Ectodermal cell (in vitro differentiated cells): ENCODE measurements at regions not wholly inside any gene's neighbourhood (a gene's known extent, or its start where the extent isn't known, plus 50 kb on each side); places are given as distances from the start of the nearest gene placed in this dataset.

ENCODE experiments used
- H3K27ac ChIP-seq: 2 replicates; pipeline ENCODE4 v1.7.0; 2013; ENCODE audit warnings: mild to moderate bottlenecking, low read depth, low read length; ENCODE audit not compliant: insufficient read depth, poor library complexity, severe bottlenecking
- H3K27me3 ChIP-seq: 2 replicates; pipeline ENCODE4 v1.7.0; 2013; ENCODE audit warnings: mild to moderate bottlenecking, low read length; ENCODE audit not compliant: insufficient read depth, control insufficient read depth, poor library complexity, severe bottlenecking
- H3K36me3 ChIP-seq: one replicate; pipeline ENCODE4 v1.7.0; 2013; ENCODE audit warnings: low read length; ENCODE audit not compliant: control insufficient read depth, insufficient read depth
- H3K4me1 ChIP-seq: one replicate; pipeline ENCODE4 v1.7.0; 2013; ENCODE audit warnings: low read length; ENCODE audit not compliant: control insufficient read depth, insufficient read depth
- H3K4me3 ChIP-seq: 2 replicates; pipeline ENCODE4 v1.7.0; 2013; ENCODE audit warnings: low read depth, low read length, control low read depth; ENCODE audit not compliant: insufficient read depth
- H3K9me3 ChIP-seq: 2 replicates; pipeline ENCODE4 v1.7.0; 2013; ENCODE audit warnings: mild to moderate bottlenecking, low read length, moderate library complexity; ENCODE audit not compliant: control insufficient read depth
- WGBS, 2 experiments: methylation state at CpG; one replicate each; pipeline ENCODE4 v1.1.7; 2013; ENCODE audit warnings: missing lambda C conversion rate in 2 of 2; 5-methylcytosine and 5-hydroxymethylcytosine counted together

- WGBS, 2 experiments: 90 to 92% methylated on average over 1 of the region's 2 CpGs
- no peak overlapping the region for H3K4me3 ChIP-seq
These were observed 499.5 kb upstream of the KLF12 start for GRCh38 chr13:74633734-74634133.

GRCh38 chr13:74629985-74630384 is 495.8 kb upstream of the KLF12 start:
- WGBS, 2 experiments: 95 to 96% methylated on average over 3 of the region's 3 CpGs
- no peaks in the 10 kb centered on the region for H3K9me3 ChIP-seq
- H3K27me3 ChIP-seq: no peaks in the 10 kb centered on the region
- H3K36me3 ChIP-seq: no peaks in the 10 kb centered on the region
- H3K4me3 ChIP-seq: no peak overlapping the region
- no peak overlapping the region for H3K27ac ChIP-seq
- no peaks in the 10 kb centered on the region for H3K4me1 ChIP-seq

More at GRCh38 chr13:74633734-74634133, 499.5 kb upstream of the KLF12 start:
- Histone ChIP-seq H3K4me1 (no peaks in the 10 kb centered on the region), H3K36me3 (no peaks in the 10 kb centered on the region), H3K9me3 (no peaks in the 10 kb centered on the region), H3K27ac (no peak overlapping the region), H3K27me3 (no peaks in the 10 kb centered on the region)

- Histone ChIP-seq H3K27ac (no peak overlapping the region), H3K4me3 (no peak overlapping the region), H3K4me1 (no peaks in the 10 kb centered on the region), H3K27me3 (no peaks in the 10 kb centered on the region), H3K9me3 (no peaks in the 10 kb centered on the region), H3K36me3 (no peaks in the 10 kb centered on the region)
- 100% methylated on average over 1 of the region's 1 CpG; no CpG with 5 or more reads in 1 of the 2 experiments for whole genome bisulfite sequencing, 2 experiments
These were observed 491.3 kb upstream of the KLF12 start for GRCh38 chr13:74625541-74625940.

- WGBS, 2 experiments: 93 to 100% methylated on average over 1 of the region's 1 CpG
- H3K27ac ChIP-seq: no peak overlapping the region
- H3K9me3 ChIP-seq: no peaks in the 10 kb centered on the region
- no peaks in the 10 kb centered on the region for H3K4me1 ChIP-seq
- H3K4me3 ChIP-seq: no peak overlapping the region
- H3K27me3 ChIP-seq: no peaks in the 10 kb centered on the region
- no peaks in the 10 kb centered on the region for H3K36me3 ChIP-seq
These were observed 489.6 kb upstream of the KLF12 start for GRCh38 chr13:74623761-74624160.

GRCh38 chr13:74622284-74622683 is 488.1 kb upstream of the KLF12 start:
- no peaks in the 10 kb centered on the region for H3K27me3 ChIP-seq
- H3K27ac ChIP-seq: no peak overlapping the region
- H3K4me1 ChIP-seq: no peaks in the 10 kb centered on the region
- no peaks in the 10 kb centered on the region for H3K36me3 ChIP-seq
- H3K4me3 ChIP-seq: no peak overlapping the region
- H3K9me3 ChIP-seq: no peaks in the 10 kb centered on the region
- 89 to 90% methylated on average over 1 of the region's 1 CpG for WGBS, 2 experiments

GRCh38 chr13:74620711-74621110 is 486.5 kb upstream of the KLF12 start:
- H3K27ac ChIP-seq: no peak overlapping the region
- H3K27me3 ChIP-seq: no peaks in the 10 kb centered on the region
- H3K36me3 ChIP-seq: no peaks in the 10 kb centered on the region
- no peak overlapping the region for H3K4me3 ChIP-seq
- no peaks in the 10 kb centered on the region for H3K9me3 ChIP-seq
- 47 to 48% methylated on average over 2 of the region's 2 CpGs for WGBS, 2 experiments
- no peaks in the 10 kb centered on the region for H3K4me1 ChIP-seq

GRCh38 chr13:74620308-74620707 is 486.1 kb upstream of the KLF12 start:
- Histone ChIP-seq H3K4me3 (no peak overlapping the region), H3K4me1 (no peaks in the 10 kb centered on the region), H3K27me3 (no peaks in the 10 kb centered on the region), H3K27ac (no peak overlapping the region), H3K36me3 (no peaks in the 10 kb centered on the region), H3K9me3 (no peaks in the 10 kb centered on the region)
- whole genome bisulfite sequencing, 2 experiments: 84 to 90% methylated on average over 4 of the region's 4 CpGs

- no peaks in the 10 kb centered on the region for H3K36me3 ChIP-seq
- H3K9me3 ChIP-seq: no peaks in the 10 kb centered on the region
- H3K27ac ChIP-seq: no peak overlapping the region
- H3K4me3 ChIP-seq: no peak overlapping the region
- H3K27me3 ChIP-seq: no peaks in the 10 kb centered on the region
- H3K4me1 ChIP-seq: no peaks in the 10 kb centered on the region
- 98% methylated on average over 3 of the region's 3 CpGs for WGBS, 2 experiments
These were observed 463.3 kb upstream of the KLF12 start for GRCh38 chr13:74597526-74597925.

- H3K27me3 ChIP-seq: no peaks in the 10 kb centered on the region
- no peaks in the 10 kb centered on the region for H3K4me1 ChIP-seq
- H3K27ac ChIP-seq: no peak overlapping the region
- WGBS, 2 experiments: 53 to 65% methylated on average over 3 to 5 of the region's 5 CpGs
- no peaks in the 10 kb centered on the region for H3K9me3 ChIP-seq
- H3K4me3 ChIP-seq: no peak overlapping the region
- H3K36me3 ChIP-seq: no peaks in the 10 kb centered on the region
These were observed 462.5 kb upstream of the KLF12 start for GRCh38 chr13:74596691-74597090.

GRCh38 chr13:74593688-74594087 is 459.5 kb upstream of the KLF12 start:
- Histone ChIP-seq H3K9me3 (no peaks in the 10 kb centered on the region), H3K4me1 (no peaks in the 10 kb centered on the region), H3K27ac (no peak overlapping the region), H3K27me3 (no peaks in the 10 kb centered on the region), H3K36me3 (no peaks in the 10 kb centered on the region), H3K4me3 (no peak overlapping the region)
- WGBS, 2 experiments: 88% methylated on average over 2 of the region's 3 CpGs; no CpG with 5 or more reads in 1 of the 2 experiments

- no peaks in the 10 kb centered on the region for H3K36me3 ChIP-seq
- no peaks in the 10 kb centered on the region for H3K27me3 ChIP-seq
- H3K4me1 ChIP-seq: no peaks in the 10 kb centered on the region
- WGBS, 2 experiments: 83% methylated on average over 1 of the region's 1 CpG; no CpG with 5 or more reads in 1 of the 2 experiments
- no peak overlapping the region for H3K27ac ChIP-seq
- H3K9me3 ChIP-seq: no peaks in the 10 kb centered on the region
- no peak overlapping the region for H3K4me3 ChIP-seq
These were observed 452.6 kb upstream of the KLF12 start for GRCh38 chr13:74586847-74587246.
